HG02884 (cell line): ENCODE measurements at regions not wholly inside any gene's neighbourhood (a gene's known extent, or its start where the extent isn't known, plus 50 kb on each side); places are given as distances from the start of the nearest gene placed in this dataset.
"Not testable (repeated sequence)": the region's sequence is repeated elsewhere in the genome, so short reads cannot be mapped to it uniquely, and the experiment has no call there.

Source experiments
- ATAC-seq: cut with Tn5 transposase; IDR thresholded peaks from one replicate; pipeline ENCODE4 v1.9.1; 2021; ENCODE audit warnings: mild to moderate bottlenecking, moderate library complexity; ENCODE audit not compliant: unreplicated experiment

- ATAC-seq = no peak
Observed at GRCh38 chr7:106386958-106387357, 102.2 kb upstream of the NAMPT start.

DNA sequence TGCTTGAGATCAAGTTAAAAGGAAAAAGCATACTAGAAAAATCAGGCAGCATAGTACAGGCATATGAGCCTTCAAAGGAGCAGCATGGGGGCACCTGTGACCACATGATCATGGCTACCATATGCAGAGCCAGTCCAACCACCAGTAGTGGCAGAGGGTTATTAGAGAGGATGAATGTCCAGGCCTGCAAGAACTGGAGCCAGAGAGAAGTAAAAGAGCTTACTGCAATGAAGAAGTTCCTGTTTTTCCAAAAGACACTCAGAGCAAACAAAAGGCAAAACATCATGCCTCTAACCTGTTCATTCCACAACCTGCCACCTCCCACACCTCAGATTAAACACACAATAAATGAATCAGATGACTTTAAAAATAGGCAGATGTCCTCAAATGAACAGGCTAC, 99.6 kb upstream of the NAMPT start:
- no peak for ATAC-seq

GRCh38 chr7:106382929-106383328, 98.1 kb upstream of the NAMPT start:
- ATAC-seq = no peak

GRCh38 chr7:106382129-106382528, 97.3 kb upstream of the NAMPT start:
- no peak for ATAC-seq

DNA sequence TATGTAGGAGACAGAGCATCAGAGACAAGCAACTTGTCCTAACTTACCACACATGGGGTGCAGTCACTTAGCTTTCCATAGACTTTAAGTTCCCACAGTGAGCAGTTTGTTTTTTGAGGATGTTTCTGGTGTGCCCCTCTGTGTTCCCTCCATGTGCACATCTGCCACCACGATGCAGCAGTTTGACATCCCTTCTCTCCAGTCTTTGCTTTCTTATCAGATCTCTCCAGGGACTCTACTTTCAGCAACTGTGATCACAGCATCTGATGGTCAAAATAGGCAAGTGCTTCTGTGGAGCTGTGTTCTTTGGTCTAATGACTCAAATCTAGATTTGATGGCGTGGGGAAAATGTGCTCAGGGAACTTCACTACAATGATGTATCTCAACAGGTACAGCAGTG, 96.5 kb upstream of the NAMPT start:
- no peak for ATAC-seq

DNA sequence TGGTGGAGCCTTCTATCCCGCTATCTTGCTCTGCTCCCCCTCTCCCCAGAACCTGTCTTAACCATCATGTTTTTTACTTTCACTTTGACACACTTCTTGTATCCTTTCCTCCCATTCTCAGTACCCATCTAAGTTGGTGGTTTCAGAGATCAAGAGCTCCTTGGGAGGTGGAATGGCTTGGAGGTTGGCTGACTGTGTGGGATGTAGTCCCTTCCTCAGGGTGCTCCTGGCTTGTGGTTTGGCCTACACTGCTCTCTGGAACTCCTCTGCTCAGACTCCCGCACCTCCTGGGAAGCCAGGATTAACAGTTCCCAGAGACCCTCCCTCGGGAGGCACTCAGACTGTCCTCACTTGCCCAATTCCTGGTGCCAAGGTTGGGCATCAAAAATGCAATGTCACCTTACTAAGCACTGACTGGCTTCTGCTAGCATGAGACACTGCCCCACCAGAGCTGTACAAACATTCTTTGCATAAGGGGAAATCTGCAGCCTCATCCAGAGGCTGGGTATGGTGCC, 93.1 kb upstream of the NAMPT start:
- ATAC-seq = no peak

- no peak for ATAC-seq
Observed at GRCh38 chr7:106376026-106376799, 91.4 kb upstream of the NAMPT start.

DNA sequence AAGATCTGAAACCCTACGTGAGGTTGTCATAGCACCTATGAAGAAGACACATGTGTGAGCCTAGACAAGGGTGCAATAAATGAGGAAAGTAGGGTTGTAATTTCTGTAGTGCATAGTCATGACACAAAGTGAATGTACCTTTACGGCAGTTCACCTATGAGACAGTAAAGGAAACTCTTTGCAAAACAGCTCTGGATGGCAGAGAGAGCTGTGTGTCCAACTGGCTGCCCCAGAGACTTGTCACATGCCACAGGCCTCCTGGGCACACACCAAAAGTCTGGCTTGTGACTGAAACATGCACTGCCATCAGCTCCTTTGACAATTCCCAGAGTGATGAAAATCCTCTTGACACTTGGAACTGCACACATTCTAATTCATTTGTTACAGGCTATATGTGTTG, 90.7 kb upstream of the NAMPT start:
- no peak for ATAC-seq

GRCh38 chr7:106374437-106374836, 89.7 kb upstream of the NAMPT start:
- no peak for ATAC-seq

DNA sequence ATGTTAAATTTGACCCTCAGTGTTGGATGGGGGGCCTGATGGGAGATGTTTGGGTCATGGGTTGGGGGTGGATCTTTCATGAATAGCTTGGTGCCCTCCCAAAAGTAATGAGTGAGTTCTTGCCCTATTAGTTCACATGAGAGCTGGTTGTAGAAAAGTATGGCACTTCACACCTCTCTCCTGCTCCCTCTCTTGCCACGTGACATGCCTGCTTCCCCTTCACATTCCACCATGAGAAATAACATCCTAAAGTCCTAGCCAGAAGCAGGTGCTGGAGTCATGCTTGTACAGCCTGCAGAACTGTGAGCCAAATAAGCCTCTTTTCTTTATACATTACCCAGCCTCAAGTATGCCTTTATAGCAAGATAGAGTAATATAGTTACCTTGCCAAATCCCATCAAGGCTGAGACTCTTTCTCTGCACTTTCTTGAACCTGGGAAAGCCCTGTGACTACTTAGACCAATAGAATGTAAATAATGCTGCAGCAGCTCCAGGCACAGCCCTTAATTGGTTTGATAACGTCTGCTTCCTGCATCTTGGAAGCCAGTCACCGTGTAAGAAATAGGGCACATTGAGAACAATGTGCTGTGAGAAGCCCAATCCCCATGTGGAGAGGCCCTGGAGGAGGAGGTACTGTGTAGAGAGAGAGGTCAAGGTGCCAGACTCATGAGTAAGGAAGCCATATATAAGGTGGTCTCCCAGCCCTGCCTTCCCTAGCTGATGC, 88.0 kb upstream of the NAMPT start:
- no peak for ATAC-seq

DNA sequence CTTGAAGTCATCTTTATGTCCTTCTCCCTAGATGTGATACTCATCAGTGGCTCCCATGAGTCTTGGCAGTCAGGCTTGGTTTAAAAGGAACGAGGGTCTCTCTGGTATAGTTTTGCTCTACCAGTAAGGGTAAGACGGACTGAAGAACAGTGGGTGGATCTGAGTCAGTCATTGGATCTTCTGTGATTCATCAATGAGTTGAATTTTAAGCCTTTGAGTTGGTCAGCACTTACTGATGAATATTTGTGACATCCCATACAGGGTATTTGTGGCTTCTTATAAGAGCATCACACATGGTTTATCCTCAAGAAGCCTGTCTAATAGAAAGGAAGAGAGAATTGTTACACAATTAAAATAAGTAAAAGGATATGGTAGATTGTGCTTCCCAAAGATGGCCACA, 87.3 kb upstream of the NAMPT start:
- no peak for ATAC-seq

GRCh38 chr7:106371629-106372028, 86.8 kb upstream of the NAMPT start:
- ATAC-seq = no peak

DNA sequence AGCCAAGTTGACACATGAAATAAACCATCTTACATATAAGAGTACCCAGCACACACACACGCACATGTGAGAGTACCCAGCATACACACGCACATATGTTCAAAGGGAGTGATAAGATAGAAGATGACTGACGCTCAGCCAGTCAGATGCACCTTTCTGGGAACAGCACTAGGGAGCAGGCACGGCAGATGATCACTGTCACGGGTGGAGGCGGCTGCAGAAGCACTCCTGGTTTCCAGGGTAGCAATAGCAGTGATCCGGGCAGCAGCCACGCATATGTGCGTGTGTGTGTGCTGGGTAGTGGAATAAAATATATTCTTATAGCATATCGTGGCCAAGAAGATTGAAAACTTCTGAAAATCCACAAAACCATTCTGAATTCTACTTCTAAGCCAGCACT, 85.8 kb upstream of the NAMPT start:
- ATAC-seq = no peak

DNA sequence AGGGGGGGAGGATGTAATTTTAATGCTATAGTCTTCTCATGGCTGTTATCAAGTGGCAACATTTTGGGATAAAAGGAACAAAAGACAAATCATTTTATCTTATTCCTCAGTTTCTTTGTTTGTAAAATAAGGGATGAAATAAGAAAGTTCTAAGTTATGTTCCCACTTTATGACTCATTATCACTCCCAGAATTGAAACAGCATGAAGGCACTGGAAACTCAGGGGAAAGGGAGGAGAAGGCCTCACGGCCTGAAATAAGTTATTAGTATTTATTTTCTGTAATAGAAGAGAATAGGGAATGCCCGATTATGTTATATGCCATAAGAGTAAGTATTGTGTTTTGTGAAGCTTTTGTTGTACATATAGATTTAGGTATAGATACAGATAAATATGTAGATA, 85.0 kb upstream of the NAMPT start:
- no peak for ATAC-seq

DNA sequence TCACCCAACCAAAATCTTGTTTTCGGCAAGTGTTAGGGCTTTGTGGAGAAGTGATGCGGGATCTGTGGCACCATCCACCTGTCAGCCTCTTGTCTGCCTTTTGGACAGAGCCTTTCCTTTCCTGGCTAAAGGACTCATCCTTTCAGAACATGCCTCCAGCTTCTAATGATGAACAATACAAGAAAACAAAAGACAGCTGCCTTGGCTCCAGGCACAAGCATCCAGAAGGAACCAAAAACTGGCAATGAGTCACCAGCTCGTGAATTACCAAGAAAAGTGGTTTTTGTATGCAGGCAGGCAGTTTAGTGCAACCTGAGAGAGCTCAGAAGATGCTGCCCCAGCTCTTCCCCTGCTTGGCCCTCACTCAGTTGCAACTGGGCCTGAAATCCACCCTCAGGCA, 84.6 kb upstream of the NAMPT start:
- ATAC-seq = no peak

DNA sequence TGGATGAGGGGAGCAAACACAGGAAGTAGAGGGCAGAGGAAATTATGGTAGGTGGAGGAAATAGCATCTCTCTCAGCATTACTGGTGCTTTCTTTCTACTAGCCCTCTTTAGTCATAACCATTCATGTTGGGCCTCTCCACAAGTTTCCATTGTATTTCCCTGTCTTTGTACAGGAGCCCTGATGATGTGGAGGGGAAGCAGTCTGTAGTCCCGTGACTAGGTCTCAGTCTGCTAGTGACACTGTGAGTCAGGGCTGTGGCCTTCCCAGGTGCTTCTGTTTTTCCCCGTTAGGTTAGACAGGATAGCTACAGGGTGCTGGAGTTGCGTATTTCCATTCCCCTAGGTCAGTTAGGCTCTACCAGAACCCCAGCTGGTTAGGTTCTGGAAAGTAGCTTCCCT, 82.9 kb upstream of the NAMPT start:
- no peak for ATAC-seq

DNA sequence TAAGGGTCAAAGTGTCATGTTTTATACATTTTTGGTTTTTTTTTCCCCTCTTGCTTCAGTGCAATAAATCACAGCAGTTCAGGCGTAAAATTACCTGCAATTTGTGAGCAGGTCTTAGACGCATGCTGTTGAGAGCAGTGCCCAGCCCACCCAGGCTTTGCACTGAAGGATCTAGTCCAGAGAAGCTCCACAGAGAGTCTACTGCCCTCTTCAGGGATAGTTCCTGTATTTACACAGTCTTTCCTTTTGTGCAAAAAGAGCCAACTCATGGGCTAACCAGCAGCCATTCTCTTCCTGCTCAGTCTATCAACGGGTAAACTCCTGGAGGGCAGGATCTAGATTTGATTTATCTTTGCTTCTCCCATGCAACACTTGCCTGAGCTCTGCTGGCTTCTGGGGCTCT, 82.2 kb upstream of the NAMPT start:
- no peak for ATAC-seq

GRCh38 chr7:106365252-106366005, 80.6 kb upstream of the NAMPT start:
- ATAC-seq = no peak

- not testable (repeated sequence) for ATAC-seq
Observed at GRCh38 chr7:106362507-106362906, 77.7 kb upstream of the NAMPT start.

- peak; percentile 70 for ATAC-seq
Observed at GRCh38 chr7:106358103-106358663, 73.4 kb upstream of the NAMPT start.

DNA sequence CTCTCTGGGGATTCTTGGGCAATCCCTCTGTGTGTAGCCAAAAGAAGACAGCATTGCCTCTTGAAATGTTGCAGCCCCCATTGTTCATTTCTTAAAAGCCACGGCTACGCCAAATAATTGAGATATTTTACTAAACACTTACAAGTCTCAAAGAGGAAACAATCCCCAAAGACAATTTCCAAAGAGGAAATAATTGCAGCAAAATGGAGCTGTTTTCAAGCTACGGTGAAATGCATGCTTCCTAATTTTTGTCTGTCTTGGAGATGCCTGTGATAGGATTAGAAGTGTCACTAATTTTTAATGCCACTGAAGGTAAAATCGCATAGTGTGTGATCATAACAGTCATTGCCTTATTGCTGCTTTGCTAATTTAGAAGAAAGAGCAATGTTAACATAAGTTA, 72.9 kb upstream of the NAMPT start:
- ATAC-seq = no peak
